ENCODE measurements at regions not wholly inside any gene's neighbourhood (a gene's known extent, or its start where the extent isn't known, plus 50 kb on each side); places are given as distances from the start of the nearest gene placed in this dataset.
"Not testable (repeated sequence)": the region's sequence is repeated elsewhere in the genome, so short reads cannot be mapped to it uniquely, and the experiment has no call there.

DNA sequence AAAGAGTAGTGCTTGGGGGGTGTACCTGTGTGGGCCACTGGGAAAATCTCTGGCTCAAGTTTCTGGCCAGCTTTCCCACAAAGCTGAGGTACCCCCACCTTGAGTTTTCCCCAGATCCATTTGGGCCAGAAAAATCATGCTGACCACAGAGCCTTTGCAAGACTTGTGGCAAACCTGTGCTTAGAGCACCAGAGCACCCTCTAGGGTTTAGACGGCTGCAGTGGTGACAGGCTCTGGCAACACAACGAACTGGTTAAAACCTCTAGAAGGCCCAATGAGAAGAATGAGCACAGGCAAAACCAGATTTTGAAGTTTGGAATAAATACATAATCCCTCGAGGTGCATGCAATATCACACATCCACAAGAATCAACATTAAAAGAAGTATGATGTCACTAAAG lies 290.7 kb upstream of the FOLH1 start:
- no peak for DNase-seq

DNA sequence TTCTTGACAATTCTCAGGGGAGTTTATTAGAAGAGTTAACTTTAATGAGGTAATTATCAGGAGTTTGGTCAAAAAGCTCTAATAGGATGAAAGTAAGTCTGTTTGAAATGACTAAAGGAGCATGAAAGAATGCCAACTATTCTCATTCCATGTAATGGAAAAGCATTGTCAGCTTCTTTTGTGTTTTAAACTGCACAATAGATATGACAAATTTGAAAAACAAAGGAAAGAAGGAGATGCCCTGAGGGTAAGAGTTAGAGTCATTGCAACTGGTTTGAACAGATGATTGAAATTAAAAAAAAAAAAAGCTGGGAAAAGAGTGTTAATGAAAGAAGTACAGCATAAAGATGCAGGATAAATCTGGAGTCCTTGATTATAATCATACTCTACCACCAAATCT lies 296.8 kb upstream of the FOLH1 start:
- DNase-seq = no peak

DNA sequence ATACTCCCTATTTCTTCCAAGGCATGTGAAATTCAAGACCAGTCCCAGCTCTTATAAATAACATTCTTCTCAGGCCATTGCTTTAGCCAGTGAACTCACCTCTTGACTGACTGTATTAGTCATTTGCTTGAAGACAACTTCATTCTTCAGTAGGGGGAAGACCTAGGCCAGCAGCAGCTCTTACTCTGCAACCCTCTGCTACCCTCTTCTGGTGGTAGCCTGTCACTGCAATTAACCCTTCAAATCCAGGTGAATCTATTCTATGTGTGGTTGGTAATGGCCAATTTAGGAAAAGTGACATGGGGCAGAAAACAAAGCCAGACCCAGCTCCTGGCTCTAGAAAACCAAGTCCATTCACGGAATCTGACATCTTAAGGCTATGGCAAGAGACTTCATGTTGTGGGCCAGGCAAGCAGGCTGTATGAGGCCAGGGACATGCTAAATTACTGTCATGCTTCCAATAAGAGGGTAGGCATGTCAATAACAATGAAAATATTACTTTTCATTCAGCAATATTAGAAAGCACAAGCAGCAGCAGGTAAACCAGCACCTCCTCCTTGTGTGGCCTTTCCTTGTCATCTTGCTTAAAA lies 317.9 kb upstream of the FOLH1 start:
- peak; percentile 2 for DNase-seq

DNA sequence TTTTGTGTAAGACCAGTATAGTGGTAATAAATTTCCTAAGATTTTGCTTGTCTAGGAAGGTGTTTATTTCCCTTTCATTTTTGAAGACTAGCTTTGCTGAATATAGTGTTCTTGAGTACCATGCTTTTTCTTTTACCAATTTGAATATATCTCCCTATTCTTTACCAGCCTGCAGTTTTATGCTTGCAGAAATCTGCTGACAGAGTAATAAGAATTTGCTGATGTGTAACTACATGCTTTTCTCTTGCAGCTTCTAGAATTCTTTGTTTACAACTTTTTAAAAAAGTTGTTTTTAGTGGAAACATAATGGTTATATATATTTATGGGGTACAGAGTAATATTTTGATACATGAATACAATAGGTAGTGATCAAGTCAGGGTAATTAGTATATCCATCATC lies 324.8 kb upstream of the FOLH1 start:
- no peak for DNase-seq

DNA sequence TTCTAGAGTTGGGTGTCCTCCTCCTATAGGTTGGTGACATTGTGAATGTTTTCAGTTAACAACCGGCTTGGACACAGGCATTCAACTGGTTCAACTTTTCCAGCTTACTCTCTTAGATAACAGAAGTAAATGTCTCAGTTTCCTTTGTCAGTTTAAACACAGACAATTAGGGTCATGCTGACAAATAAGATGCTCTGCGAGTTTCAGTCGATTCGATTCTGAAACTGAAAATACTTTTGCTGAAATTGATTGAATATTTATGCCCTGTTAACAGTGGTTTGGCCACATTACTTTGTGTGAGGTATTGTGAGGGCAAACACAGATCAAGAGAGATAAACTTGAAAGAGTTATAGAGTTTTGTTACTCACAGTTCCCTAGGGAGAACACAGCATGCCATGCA lies 330.5 kb upstream of the FOLH1 start:
- DNase-seq = not testable (repeated sequence)

DNA sequence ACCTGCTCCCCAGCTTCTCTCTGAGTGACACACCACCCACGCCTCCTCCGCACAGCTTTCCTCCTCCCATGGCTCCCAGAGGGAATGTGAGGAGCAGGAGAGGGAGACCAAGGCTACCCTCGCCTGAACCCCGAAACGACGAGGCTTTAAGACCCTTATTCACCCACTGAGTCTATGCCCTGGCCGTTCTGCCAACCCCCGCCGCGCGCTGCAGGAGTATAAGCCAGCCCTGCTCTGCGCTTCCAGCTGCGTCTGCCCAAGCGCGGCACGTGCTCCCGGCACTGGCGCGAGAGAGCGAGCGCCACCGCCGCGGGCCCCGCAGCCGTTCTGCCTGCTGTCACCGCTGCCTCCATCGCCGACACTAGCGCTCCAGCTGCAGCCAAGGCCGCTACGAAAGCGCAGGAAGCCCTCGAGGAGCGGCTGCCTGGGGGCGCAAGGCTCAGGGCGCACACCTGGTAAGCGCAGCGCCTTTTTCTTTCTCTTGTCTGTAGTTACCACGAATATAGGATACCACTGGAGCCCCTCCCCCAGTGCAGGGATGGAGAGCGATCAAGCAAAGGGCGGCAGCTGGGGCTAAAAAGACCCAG lies 350.0 kb upstream of the FOLH1 start:
- not testable (repeated sequence) for DNase-seq

DNA sequence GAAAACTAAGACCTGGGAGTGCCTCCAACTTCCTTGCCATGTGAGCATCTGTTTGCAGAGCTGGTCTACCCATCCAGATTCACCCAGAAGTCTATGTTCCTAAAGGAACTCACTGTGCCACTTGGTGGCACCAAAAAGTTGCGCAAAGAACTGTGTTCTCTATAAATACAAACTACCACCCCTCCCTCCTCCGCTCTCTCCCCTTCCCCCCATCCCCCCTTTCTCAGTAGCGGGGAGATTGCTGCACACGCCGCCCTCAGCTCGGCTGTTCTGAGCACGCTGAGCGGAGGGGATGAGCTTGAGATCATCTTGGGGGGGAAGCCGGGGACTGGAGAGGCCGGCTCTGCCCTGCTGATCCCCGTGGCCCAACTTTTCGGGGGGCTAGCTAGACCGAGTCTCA lies 352.2 kb upstream of the FOLH1 start:
- DNase-seq = not testable (repeated sequence)

DNA sequence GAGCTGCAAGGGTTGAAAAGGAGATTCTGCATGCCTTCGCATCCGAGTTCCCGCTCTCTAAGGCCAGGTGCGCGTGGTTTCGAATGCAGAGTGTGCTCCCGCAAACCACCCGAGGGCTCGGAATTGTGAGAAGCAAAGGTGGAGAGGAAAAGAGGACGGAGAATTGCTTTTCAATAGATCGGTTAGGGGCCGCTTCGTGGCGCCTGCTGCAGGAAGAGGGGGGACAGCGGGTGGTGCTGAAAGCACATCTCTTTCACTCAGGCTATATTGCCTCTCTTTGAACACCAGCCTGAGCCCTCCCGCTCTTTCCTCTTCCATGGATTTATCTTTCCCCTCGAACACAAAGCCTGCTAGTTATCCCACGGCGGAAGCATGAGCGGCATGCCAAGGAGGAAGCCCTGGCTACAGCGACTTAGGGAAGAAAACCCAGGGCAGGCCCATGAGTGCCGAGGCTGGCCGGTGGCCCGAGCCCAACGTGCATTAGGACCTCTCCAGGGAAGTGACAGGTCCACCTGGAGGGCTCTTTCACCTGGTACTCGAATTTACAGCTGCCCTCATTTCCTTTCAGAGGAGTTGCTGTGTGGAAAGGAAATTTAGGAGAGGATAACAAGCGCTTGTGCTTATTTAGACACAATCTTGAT lies 353.0 kb upstream of the FOLH1 start:
- DNase-seq = not testable (repeated sequence)

DNA sequence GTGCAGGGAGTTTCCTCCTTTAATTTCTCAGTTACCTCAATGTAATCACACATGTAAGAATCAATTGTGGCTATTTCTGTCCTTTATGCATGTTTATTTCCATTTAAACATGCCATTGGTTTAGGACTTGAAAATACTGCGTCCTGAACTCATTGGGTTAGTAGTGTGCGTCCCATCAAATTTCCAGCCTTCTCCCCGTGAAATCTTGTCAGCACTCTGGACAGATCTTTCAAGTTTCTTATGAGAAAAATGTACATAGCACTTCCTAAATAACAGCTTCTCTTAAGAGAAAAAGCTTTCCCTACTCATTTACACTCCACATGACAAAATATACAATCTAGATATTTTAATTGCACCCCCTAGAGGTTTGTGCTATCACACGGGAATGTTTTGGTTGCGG lies 353.9 kb upstream of the FOLH1 start:
- not testable (repeated sequence) for DNase-seq

DNA sequence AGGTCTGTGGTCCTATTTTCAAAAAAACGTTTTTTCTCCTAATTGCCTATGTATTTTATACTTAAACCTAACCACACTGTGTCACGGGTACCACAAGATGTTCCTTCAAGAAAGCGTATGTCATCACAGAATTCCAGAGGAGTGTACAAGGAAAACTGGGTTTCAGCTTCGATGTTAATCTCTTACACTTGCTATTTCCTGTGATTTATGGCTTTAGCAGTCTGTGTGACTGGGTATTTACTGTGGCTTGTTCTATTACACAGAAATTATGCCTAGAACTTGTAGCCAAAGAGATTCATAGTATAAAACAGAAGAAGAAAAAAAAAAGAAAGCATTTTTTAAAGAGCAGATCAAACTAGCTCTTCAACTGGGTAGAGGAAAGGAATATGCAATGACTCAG lies 371.1 kb upstream of the FOLH1 start:
- DNase-seq = not testable (repeated sequence)

DNA sequence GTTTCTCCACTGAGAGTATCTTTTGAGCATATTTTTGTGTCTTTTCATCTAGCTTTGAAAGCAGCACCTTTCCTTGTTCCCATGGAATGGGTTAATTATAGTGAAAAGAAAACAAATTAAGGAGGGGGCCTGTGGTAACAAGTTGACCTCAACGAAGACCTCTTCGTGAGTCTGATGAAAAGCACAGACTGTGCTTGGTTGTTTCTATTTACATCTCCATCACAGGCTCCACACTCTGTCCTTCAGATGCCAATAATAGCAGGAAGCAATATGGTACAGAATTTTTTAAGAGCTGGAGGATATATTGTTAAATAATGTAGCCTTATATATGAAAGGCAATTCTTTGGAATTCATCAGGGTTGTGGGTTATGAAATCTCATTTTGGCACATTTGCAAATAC lies 366.7 kb upstream of the OR4C13 start:
- not testable (repeated sequence) for DNase-seq

DNA sequence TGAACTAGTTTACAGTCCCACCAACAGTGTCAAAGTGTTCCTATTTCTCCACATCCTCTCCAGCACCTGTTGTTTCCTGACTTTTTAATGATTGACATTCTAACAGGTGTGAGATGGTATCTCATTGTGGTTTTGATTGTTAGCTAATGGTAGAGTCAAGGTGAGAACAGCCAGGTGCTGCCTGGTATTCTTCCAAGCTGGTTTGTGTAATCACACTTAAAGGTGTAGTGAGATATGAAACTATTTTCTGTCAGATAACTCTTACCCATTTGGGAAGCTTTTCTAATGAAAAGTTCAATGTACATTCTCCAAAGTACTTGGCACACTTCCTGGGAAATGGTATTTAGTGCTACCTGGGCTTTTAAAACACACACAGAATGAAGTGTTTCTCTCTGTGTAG lies 343.3 kb upstream of the OR4C13 start:
- not testable (repeated sequence) for DNase-seq

DNA sequence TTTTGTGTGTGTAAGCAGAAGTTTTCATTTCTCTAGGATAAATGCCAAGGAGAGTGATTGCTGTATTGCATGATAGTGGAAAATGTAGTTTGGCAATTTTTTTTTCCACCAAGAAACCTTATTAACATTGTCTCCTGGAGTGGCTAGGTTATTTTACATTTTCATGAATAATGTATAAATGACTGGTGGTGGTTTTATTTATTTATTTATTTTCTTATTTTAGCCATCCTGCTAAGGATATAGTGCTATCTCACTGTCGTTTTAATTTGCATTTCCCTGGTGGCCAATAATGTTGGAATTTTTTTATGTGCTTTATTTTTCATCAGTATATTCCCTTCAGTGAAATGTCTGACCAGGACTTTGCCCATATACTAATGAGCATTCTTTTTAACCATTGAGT lies 328.3 kb upstream of the OR4C13 start:
- DNase-seq = not testable (repeated sequence)

DNA sequence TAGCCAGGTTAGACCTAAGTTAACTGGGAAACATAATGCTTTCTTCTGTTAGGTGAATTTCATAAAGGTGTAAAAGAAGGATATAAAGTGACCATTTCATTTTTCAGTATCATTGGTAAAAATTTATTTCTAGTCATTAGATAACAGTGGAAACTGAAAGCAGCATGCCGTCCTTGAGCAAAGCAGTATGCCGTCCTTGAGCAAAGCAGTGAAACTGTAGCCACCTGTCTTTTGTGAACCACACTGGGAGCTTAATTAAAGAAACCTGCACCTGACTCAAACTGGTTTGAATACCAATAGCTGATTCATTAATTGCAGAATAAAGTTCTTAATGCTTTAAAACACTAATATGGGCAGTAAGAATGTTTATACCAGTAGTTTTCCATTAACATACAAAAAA lies 281.5 kb upstream of the OR4C13 start:
- not testable (repeated sequence) for DNase-seq

DNA sequence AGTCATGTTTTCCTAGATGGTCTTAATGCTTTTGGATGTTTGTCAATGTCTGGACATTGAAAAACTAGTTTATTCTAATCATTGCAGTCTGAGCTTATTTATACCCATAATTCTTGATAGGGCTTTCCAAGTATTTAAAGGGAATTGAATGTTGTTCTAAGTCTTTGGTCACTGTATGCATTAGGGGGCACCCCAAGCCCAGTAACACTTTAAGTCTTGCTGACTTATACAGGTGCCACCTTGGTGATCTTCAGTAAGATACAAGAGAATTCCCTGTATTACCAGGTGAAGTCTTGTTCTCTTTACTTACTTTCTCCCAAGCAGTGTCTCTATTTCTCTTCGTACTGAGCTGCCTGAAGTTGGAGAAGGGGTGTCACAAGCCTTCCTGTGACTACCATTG lies 250.1 kb upstream of the OR4C13 start:
- DNase-seq = not testable (repeated sequence)

DNA sequence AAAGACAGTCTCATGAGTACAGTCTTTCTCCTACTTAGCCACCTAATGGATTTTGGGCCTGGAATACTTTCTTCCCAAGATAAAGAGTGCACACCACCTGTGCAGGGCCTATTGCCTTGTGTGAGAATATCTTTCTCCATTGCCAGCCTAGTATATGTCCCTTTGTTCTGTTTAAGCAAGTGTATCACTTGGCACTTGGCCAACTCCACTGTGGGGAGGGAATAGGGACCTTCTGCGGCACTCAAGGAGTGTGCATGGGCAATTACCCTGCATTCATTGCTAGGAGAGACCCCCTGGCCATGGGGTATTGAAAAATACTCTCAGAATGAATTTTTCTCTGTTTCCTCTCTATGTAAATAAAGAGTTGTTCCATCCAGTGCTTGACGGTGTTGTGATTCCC lies 201.7 kb upstream of the OR4C13 start:
- DNase-seq = not testable (repeated sequence)

DNA sequence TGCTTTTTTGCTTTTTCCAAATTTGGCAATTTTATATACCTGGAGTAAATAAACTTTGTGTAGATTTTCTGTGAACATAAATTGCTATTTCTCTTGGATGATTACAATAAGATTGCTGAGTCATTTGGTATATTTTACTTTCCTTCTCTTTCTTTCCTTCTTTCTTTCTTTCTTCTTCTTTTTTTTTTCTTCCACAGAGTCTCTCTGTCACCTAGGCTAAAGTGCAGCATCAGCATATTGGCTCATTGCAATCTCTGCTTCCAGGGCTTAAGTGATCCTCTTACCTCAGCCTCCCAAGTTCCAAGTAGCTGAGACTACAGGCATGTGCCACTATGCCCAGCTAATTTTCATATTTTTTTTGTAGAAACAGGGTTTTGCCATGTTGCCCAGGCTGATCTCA lies 201.2 kb upstream of the OR4C13 start:
- DNase-seq = not testable (repeated sequence)

DNA sequence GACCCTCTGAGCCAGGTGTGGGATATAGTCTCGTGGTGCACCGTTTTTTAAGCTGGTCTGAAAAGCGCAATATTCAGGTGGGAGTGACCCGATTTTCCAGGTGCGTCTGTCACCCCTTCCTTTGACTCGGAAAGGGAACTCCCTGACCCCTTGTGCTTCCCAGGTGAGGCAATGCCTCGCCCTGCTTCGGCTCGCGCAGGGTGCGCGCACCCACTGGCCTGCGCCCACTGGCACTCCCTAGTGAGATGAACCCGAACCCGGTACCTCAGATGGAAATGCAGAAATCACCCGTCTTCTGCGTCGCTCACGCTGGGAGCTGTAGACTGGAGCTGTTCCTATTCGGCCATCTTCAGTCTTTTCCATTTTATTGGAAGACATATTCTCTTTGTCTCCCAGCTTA lies 171.4 kb upstream of the OR4C13 start:
- DNase-seq = not testable (repeated sequence)

DNA sequence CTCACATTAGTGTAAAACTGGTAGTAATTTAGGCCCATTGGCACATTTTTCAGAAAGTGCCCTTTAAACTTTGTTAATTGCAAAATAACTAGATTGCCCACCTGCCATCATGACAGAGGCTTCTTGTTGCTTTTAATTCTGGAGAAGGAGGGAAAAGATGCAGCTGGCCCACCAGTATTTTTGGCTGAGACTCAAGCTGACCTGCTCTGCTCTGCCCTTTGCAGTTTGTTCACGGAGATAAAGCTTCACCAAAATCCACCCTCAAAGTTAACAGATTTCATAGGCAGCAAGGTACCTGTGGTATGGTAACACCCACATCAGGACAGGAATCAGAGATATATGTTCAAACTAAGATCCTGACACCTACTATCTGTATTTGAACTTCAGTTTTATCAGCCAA lies 170.2 kb upstream of the OR4C13 start:
- not testable (repeated sequence) for DNase-seq

DNA sequence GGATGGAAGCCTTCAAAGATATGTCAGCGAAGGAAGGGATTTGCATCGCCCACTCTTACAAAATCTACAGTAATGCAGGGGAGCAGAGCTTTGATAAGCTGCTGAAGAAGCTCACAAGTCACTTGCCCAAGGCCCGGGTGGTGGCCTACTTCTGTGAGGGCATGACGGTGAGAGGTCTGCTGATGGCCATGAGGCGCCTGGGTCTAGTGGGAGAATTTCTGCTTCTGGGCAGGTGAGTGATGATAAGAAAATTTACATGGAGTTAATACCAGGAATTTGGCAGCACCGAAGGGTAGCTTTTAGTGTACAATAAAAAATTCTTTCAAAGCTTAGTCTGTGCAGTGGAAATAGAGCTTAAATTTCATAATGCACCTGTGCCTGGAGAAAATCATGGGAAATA lies 168.3 kb upstream of the OR4C13 start:
- DNase-seq = not testable (repeated sequence)

DNA sequence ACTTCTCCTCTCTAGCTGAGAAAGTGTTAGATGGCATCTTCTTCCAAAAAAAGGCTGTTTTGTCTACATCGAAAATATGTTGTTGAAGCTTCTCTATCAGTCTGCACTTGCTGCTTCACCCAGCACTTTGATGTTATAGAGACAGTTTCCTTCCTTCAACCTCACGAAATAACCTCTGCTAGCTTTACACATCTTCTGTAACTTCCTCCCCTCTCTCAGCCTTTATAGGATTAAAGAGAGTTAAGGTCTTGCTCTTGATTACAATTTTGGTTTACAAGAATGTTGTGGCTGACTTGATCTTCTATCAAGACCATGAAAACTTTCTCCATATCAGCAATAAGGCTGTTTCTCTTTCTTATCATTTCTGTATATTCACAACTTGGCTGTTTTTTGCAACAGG lies 162.4 kb upstream of the OR4C13 start:
- DNase-seq = not testable (repeated sequence)

DNA sequence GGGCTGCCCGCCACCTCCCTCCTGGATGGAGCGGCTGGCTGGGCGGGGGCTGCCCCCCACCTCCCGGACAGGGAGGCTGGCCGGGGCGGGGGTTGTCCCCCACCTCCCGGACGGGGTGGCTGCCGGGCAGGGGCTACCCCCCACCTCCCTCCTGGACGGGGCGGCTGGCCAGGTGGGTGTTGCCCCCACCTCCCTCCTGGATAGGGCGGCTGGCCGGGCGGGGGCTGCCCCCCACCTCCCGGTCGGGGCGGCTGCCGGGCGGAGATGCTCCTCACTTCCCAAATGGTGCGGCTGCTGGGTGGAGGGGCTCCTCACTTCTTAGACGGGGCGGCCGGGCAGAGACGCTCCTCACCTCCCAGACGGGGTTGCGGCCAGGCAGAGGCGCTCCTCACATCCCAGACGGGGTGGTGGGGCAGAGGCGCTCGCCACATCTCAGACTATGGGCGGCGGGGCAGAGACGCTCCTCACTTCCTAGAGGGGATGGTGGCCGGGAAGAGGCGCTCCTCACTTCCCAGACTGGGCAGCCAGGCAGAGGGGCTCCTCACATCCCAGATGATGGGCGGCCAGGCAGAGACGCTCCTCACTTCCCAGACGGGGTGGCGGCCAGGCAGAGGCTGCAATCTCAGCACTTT lies 153.9 kb upstream of the OR4C13 start:
- not testable (repeated sequence) for DNase-seq

DNA sequence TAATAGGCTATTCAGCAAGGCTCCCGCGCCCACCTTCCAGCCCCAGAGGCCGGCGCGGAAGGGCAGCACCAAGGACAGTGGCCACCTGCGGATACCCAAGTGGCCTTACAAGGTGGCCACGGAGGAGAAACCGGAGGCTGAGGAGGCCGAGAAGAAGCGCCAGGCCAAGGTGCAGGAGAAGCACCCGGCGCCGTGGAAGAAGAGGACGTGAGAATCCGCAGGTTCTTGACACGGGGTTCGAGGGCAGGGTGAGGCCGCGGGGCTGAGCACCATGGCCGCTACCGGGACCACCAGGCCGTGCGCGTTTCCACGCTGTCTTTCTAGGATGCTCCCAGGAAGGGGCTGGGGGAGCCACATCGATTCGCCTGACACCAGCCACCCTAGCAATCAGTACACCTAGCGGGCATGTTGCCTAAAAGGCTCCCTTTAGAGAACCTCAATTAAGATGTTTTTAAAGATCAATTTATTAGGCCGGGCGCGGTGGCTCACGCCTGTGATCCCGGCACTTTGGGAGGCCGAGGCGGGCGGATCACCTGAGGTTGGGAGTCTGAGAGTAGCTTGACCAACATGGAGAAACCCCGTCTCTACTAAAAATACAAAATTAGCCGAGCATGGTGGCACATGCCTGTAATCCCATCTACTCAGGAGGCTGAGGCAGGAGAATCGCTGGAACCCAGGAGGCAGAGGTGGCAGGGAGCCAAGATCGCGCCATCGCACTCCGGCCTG lies 134.3 kb upstream of the OR4C13 start:
- not testable (repeated sequence) for DNase-seq
